Uterus (tissue), 2 donors: ENCODE measurements at regions not wholly inside any gene's neighbourhood (a gene's known extent, or its start where the extent isn't known, plus 50 kb on each side); places are given as distances from the start of the nearest gene placed in this dataset.

Experiments
- CTCF ChIP-seq, 4 experiments: fragments of 200-600 bp in 2 of 4; fragments of 450-650 bp in 2 of 4; sonication (generic) in 2 of 4; IDR thresholded peaks; one replicate each; pipeline ENCODE4 v1.5.1; 2016 to 2019; ENCODE audit warnings: antibody characterized with exemption in 4 of 4, mild to moderate bottlenecking in 2 of 4, moderate library complexity in 1 of 4
- POLR2A ChIP-seq, 2 donors: fragments of 450-650 bp; IDR thresholded peaks; one replicate each; pipeline ENCODE4 v1.6.1; 2016; ENCODE audit warnings: antibody characterized with exemption in 2 of 2, mild to moderate bottlenecking in 1 of 2, moderate library complexity in 1 of 2

GRCh38 chr1:87556326-87556725, 227.6 kb downstream of the LMO4 start:
- TF ChIP-seq CTCF (IDR thresholded peaks at IDR 0.05) (no peak), POLR2A (IDR thresholded peaks at IDR 0.05) (no peak)
